MCF 10A (cell line): ENCODE measurements at regions not wholly inside any gene's neighbourhood (a gene's known extent, or its start where the extent isn't known, plus 50 kb on each side); places are given as distances from the start of the nearest gene placed in this dataset.

Experiments
- BruUV-seq: library from RNA; stranded (reverse); fragments of 400-500 nt; replicated peaks from 2 replicates; lab custom pipeline; 2021; lab: Mats Ljungman, UMichigan
- CTCF ChIA-PET: fragments of 300-600 bp; sonication (Branson Sonifier 250); formaldehyde crosslinking; extraction: SDS; loops from one replicate; lab custom pipeline; 2021; ENCODE audit warnings: antibody characterized with exemption, inconsistent platforms; lab: Yijun Ruan, JAX
- POLR2A ChIA-PET: fragments of 300-600, 350-650 bp; sonication (Branson Sonifier 250); formaldehyde crosslinking; extraction: SDS; loops from one replicate; lab custom pipeline; 2020; ENCODE audit warnings: antibody characterized with exemption, inconsistent platforms; lab: Yijun Ruan, JAX
- DNase-seq: peaks from one replicate; pipeline ENCODE4 v3.0.0-alpha.2; 2018; ENCODE audit not compliant: unreplicated experiment
- H3K27ac Mint-ChIP-seq: one replicate; pipeline ENCODE4 v1.8.0; 2022; ENCODE audit warnings: mild to moderate bottlenecking, low read depth, mixed read lengths; ENCODE audit not compliant: unreplicated experiment
- H3K27me3 Mint-ChIP-seq: one replicate; pipeline ENCODE4 v1.8.0; 2022; ENCODE audit warnings: mixed read lengths; ENCODE audit not compliant: insufficient read depth, unreplicated experiment
- H3K36me3 Mint-ChIP-seq: one replicate; pipeline ENCODE4 v1.8.0; 2022; ENCODE audit warnings: mild to moderate bottlenecking, moderate library complexity, mixed read lengths; ENCODE audit not compliant: insufficient read depth, unreplicated experiment
- H3K4me1 Mint-ChIP-seq: one replicate; pipeline ENCODE4 v1.8.0; 2022; ENCODE audit warnings: mixed read lengths; ENCODE audit not compliant: insufficient read depth, unreplicated experiment
- H3K4me3 Mint-ChIP-seq: one replicate; pipeline ENCODE4 v1.8.0; 2022; ENCODE audit warnings: mild to moderate bottlenecking, moderate library complexity, mixed read lengths; ENCODE audit not compliant: unreplicated experiment
- H3K9me3 Mint-ChIP-seq: one replicate; pipeline ENCODE4 v1.8.0; 2022; ENCODE audit warnings: mixed read lengths; ENCODE audit not compliant: unreplicated experiment
- intact Hi-C: fragments of 100-400 bp; cut with micrococcal nuclease; formaldehyde crosslinking; loops from 2 replicates; pipeline ENCODE4 v1.14.1; 2022
- TF ChIP-seq, protein P1 (sequence below): fragments of 200-600 bp; IDR thresholded peaks from one replicate; pipeline ENCODE4 v1.8.0; 2022; ENCODE audit warnings: antibody characterized with exemption, mild to moderate bottlenecking; ENCODE audit not compliant: unreplicated experiment

- no peak overlapping the region for H3K27ac Mint-ChIP-seq
- no peak for DNase-seq
- POLR2A ChIA-PET: no interaction called here
- intact Hi-C loops: no loop called here
- no TSS peak for BruUV-seq
- no peaks in the 10 kb centered on the region for H3K4me1 Mint-ChIP-seq
- no peak overlapping the region for H3K4me3 Mint-ChIP-seq
- CTCF ChIA-PET: no interaction called here
- no peaks in the 10 kb centered on the region for H3K9me3 Mint-ChIP-seq
- no peaks in the 10 kb centered on the region for H3K36me3 Mint-ChIP-seq
- no peaks in the 10 kb centered on the region for H3K27me3 Mint-ChIP-seq
- TF ChIP-seq, protein P1, sequence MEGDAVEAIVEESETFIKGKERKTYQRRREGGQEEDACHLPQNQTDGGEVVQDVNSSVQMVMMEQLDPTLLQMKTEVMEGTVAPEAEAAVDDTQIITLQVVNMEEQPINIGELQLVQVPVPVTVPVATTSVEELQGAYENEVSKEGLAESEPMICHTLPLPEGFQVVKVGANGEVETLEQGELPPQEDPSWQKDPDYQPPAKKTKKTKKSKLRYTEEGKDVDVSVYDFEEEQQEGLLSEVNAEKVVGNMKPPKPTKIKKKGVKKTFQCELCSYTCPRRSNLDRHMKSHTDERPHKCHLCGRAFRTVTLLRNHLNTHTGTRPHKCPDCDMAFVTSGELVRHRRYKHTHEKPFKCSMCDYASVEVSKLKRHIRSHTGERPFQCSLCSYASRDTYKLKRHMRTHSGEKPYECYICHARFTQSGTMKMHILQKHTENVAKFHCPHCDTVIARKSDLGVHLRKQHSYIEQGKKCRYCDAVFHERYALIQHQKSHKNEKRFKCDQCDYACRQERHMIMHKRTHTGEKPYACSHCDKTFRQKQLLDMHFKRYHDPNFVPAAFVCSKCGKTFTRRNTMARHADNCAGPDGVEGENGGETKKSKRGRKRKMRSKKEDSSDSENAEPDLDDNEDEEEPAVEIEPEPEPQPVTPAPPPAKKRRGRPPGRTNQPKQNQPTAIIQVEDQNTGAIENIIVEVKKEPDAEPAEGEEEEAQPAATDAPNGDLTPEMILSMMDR: no peak
Measured at GRCh38 chr3:78434801-78435200, 1333.0 kb downstream of the ROBO1 start.

DNA sequence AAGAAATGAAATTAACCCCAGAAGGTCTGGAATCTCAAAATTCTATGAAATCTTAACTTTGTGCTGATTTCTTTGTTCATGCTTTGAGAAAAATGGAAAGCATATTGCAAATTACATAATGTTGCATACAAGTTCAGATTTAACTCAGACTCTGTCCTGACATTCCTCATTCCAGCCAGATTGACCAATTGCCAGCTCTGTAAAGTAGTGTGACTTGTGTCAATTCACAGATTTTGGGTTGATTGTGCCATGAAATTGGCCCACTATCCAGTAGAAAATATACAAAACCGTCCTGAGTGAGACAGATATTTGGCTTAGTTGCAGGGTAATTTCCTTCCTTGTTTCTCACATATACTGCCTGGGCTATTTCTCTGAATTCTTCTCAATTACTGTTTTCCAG, 1312.6 kb downstream of the ROBO1 start:
- BruUV-seq: no TSS peak
- no peak for DNase-seq
- Mint-ChIP-seq H3K27me3 (no peaks in the 10 kb centered on the region), H3K4me3 (no peak overlapping the region), H3K27ac (no peak overlapping the region), H3K9me3 (no peaks in the 10 kb centered on the region), H3K4me1 (no peaks in the 10 kb centered on the region), H3K36me3 (no peaks in the 10 kb centered on the region)
- ChIA-PET POLR2A (no interaction called here), CTCF (no interaction called here)
- intact Hi-C loops: no loop called here
- TF ChIP-seq, protein P1: no peak

GRCh38 chr3:78455712-78456433, 1311.9 kb downstream of the ROBO1 start:
- ChIA-PET POLR2A (interaction anchor here (0.7 kb wide), 1 partner anchor 592 kb away, joined by 4 read pairs; no protein-coding TSS in a partner anchor), CTCF (interaction anchor here (0.7 kb wide), 1 partner anchor 462 kb away, joined by 3 read pairs; no protein-coding TSS in a partner anchor)
- no peaks in the 10 kb centered on the region for H3K9me3 Mint-ChIP-seq
- no peaks in the 10 kb centered on the region for H3K27me3 Mint-ChIP-seq
- intact Hi-C loops: no loop called here
- H3K4me1 Mint-ChIP-seq: no peaks in the 10 kb centered on the region
- H3K4me3 Mint-ChIP-seq: no peak overlapping the region
- no TSS peak for BruUV-seq
- no peak overlapping the region for H3K27ac Mint-ChIP-seq
- TF ChIP-seq, protein P1: no peak
- H3K36me3 Mint-ChIP-seq: no peaks in the 10 kb centered on the region
- DNase-seq: no peak

GRCh38 chr3:78459796-78460195, 1308.0 kb downstream of the ROBO1 start:
- TF ChIP-seq, protein P1: no peak
- no peaks in the 10 kb centered on the region for H3K36me3 Mint-ChIP-seq
- ChIA-PET POLR2A (interaction anchor here (0.6 kb wide), 1 partner anchor 159 kb away, joined by 3 read pairs; no protein-coding TSS in a partner anchor), CTCF (interaction anchor here (0.8 kb wide), 1 partner anchor 12 kb away, joined by 3 read pairs; no protein-coding TSS in a partner anchor)
- no peak overlapping the region for H3K27ac Mint-ChIP-seq
- BruUV-seq: no TSS peak
- no peaks in the 10 kb centered on the region for H3K4me1 Mint-ChIP-seq
- no peaks in the 10 kb centered on the region for H3K27me3 Mint-ChIP-seq
- DNase-seq: no peak
- intact Hi-C loops: no loop called here
- no peak overlapping the region for H3K4me3 Mint-ChIP-seq
- H3K9me3 Mint-ChIP-seq: no peaks in the 10 kb centered on the region
